ENCODE measurements at regions not wholly inside any gene's neighbourhood (a gene's known extent, or its start where the extent isn't known, plus 50 kb on each side); places are given as distances from the start of the nearest gene placed in this dataset.

GRCh38 chr7:18361756-18362155 is 133.8 kb upstream of the HDAC9 start:
- Histone ChIP-seq H3K9me1 (replicated peaks; ENCODE audit: control insufficient read depth, extremely low read depth, insufficient read depth, low read length) (no peaks in the 10 kb centered on the region), H3K4me3 (replicated peaks in 1 of 3; ENCODE audit: insufficient read depth in 1 of 3, low read depth in 1 of 3, low read length in 3 of 3) (no peak overlapping the region), H3K36me3 (ENCODE audit: control insufficient read depth in 2 of 2, extremely low read depth in 1 of 2, insufficient read depth in 2 of 2, low read length in 2 of 2) (no peaks in the 10 kb centered on the region), H2AFZ (ENCODE audit: low read depth, low read length) (no peak overlapping the region), H3K27ac (ENCODE audit: insufficient read depth, low read depth, low read length) (no peak overlapping the region), H3K4me1 (ENCODE audit: control insufficient read depth, extremely low read depth, insufficient read depth, low read length) (no peaks in the 10 kb centered on the region), H4K20me1 (replicated peaks; ENCODE audit: control insufficient read depth, extremely low read depth, insufficient read depth, low read length) (no peaks in the 10 kb centered on the region), H3K9ac (replicated peaks; ENCODE audit: extremely low read depth, insufficient read depth, low read length) (no peak overlapping the region), H3K27me3 (ENCODE audit: control insufficient read depth in 2 of 2, insufficient read depth in 2 of 2, low read length in 2 of 2) (no peaks in the 10 kb centered on the region), H3K4me2 (ENCODE audit: insufficient read depth, low read length) (no peak overlapping the region), H3K79me2 (ENCODE audit: control insufficient read depth, insufficient read depth, low read length) (no peaks in the 10 kb centered on the region), H3K9me3 (replicated peaks; ENCODE audit: control insufficient read depth, insufficient read depth, low read length) (no peaks in the 10 kb centered on the region)
- intact Hi-C loops (cut with micrococcal nuclease): no loop called here
- dilution Hi-C loops (cut with MboI; ENCODE audit: extremely low pct_ligation_motif_present, low sequenced_read_pairs): loop anchor here (25.0 kb wide), 1 partner anchor 201 kb away; no protein-coding TSS in a partner anchor
- TF ChIP-seq CTCF (IDR thresholded peaks at IDR 0.05; ENCODE audit: extremely low read depth in 1 of 2, insufficient read depth in 1 of 2, low read depth in 1 of 2, low read length in 2 of 2) (no peak), MYC (IDR thresholded peaks at IDR 0.05; ENCODE audit: low read depth, low read length) (no peak), POLR2A (IDR thresholded peaks at IDR 0.05; ENCODE audit: low read depth, low read length) (no peak), FOS (IDR thresholded peaks at IDR 0.05; ENCODE audit: borderline replicate concordance, insufficient read depth, low read length) (no peak), MAX (IDR thresholded peaks at IDR 0.05; ENCODE audit: insufficient read depth, insufficient read length) (no peak), GATA2 (IDR thresholded peaks at IDR 0.05; ENCODE audit: insufficient read depth, insufficient read length, low read depth, low read length) (no peak), JUN (IDR thresholded peaks at IDR 0.05; ENCODE audit: borderline replicate concordance, insufficient read depth, insufficient read length, low read depth) (no peak), POLR2AphosphoS5 (IDR thresholded peaks at IDR 0.05; ENCODE audit: insufficient read depth, low read depth, low read length) (no peak), EZH2 (IDR thresholded peaks at IDR 0.05; ENCODE audit: borderline replicate concordance, low read depth, low read length, severe bottlenecking) (no peak)
- no peak for DNase-seq (ENCODE audit: low read depth, low spot score)
- BruUV-seq (replicated peaks): no TSS peak
- CTCF ChIA-PET: no interaction called here
- no peak for FAIRE-seq
- POLR2A ChIA-PET: no interaction called here

Data from endothelial cell of umbilical vein (primary cell).